ENCODE measurements at regions not wholly inside any gene's neighbourhood (a gene's known extent, or its start where the extent isn't known, plus 50 kb on each side); places are given as distances from the start of the nearest gene placed in this dataset.

GRCh38 chr5:27911216-27911615, 872.8 kb upstream of the CDH9 start:
- CTCF ChIA-PET: no interaction called here
- no peak for TF ChIP-seq USF2 (IDR thresholded peaks at IDR 0.05; ENCODE audit: borderline replicate concordance, low read depth, low read length)
- no peak for TF ChIP-seq POLR2AphosphoS5 (IDR thresholded peaks at IDR 0.05; ENCODE audit: low read depth, low read length)
- TF ChIP-seq MAX (IDR thresholded peaks at IDR 0.05; ENCODE audit: low read depth): no peak
- no peak for TF ChIP-seq YY1 (IDR thresholded peaks at IDR 0.05; ENCODE audit: low read depth)
- no peak for TF ChIP-seq EZH2phosphoT487 (IDR thresholded peaks at IDR 0.05; ENCODE audit: borderline replicate concordance, low read depth)
- TF ChIP-seq FOXM1 (IDR thresholded peaks at IDR 0.05; ENCODE audit: low read depth): no peak
- no peak for TF ChIP-seq FOXJ3 (CRISPR knock-in tag; IDR thresholded peaks at IDR 0.05)
- no peak for TF ChIP-seq RXRA (IDR thresholded peaks at IDR 0.05; ENCODE audit: borderline replicate concordance, low read depth)
- TF ChIP-seq PBX3 (IDR thresholded peaks at IDR 0.05): no peak
- no peak for TF ChIP-seq TEAD4 (IDR thresholded peaks at IDR 0.05; ENCODE audit: borderline replicate concordance, insufficient read depth)
- no peak for TF ChIP-seq CTCF (IDR thresholded peaks at IDR 0.05)
- no peak for TF ChIP-seq SIN3A (IDR thresholded peaks at IDR 0.05; ENCODE audit: borderline replicate concordance, low read depth, low read length)
- TF ChIP-seq FOSL2 (IDR thresholded peaks at IDR 0.05; ENCODE audit: borderline replicate concordance, low read depth): no peak
- H3K9me2 ChIP-seq: no peaks in the 10 kb centered on the region
- no peak overlapping the region for H3K4me3 ChIP-seq (ENCODE audit: low read depth in 2 of 2, low read length in 1 of 2)
- no peak for DNase-seq
- no peak overlapping the region for H3K4me2 ChIP-seq
- WGBS (ENCODE audit: low lambda C conversion rate): 10% methylated on average over 2 of the region's 2 CpGs
- no peaks in the 10 kb centered on the region for H4K20me1 ChIP-seq (ENCODE audit: insufficient read depth)
- H3K79me2 ChIP-seq (ENCODE audit: insufficient read depth): no peaks in the 10 kb centered on the region
- H2AFZ ChIP-seq (ENCODE audit: low read depth): no peak overlapping the region
- no peak overlapping the region for H3K9ac ChIP-seq
- no peaks in the 10 kb centered on the region for H3K27me3 ChIP-seq (ENCODE audit: insufficient read depth)
- no peaks in the 10 kb centered on the region for H3K36me3 ChIP-seq (replicated peaks in 1 of 2; ENCODE audit: control insufficient read depth in 1 of 2, insufficient read depth in 2 of 2, low read length in 1 of 2)
- no peaks in the 10 kb centered on the region for H3K4me1 ChIP-seq (ENCODE audit: control insufficient read depth in 1 of 2, insufficient read depth in 2 of 2, low read depth in 1 of 2, low read length in 1 of 2)
- no peak overlapping the region for H3K27ac ChIP-seq (ENCODE audit: low read depth in 2 of 2, low read length in 1 of 2)
- no peaks in the 10 kb centered on the region for H3F3A ChIP-seq (replicated peaks; ENCODE audit: insufficient read depth)
- POLR2A ChIA-PET: no interaction called here
- no peaks in the 10 kb centered on the region for H3K9me3 ChIP-seq

GRCh38 chr5:27908341-27908740, 870.0 kb upstream of the CDH9 start:
- Histone ChIP-seq H3K27ac (ENCODE audit: low read depth in 2 of 2, low read length in 1 of 2) (no peak overlapping the region), H3K27me3 (ENCODE audit: insufficient read depth) (no peaks in the 10 kb centered on the region), H3K9me3 (no peaks in the 10 kb centered on the region), H2AFZ (ENCODE audit: low read depth) (no peak overlapping the region), H3F3A (replicated peaks; ENCODE audit: insufficient read depth) (no peaks in the 10 kb centered on the region), H4K20me1 (ENCODE audit: insufficient read depth) (no peaks in the 10 kb centered on the region), H3K36me3 (replicated peaks in 1 of 2; ENCODE audit: control insufficient read depth in 1 of 2, insufficient read depth in 2 of 2, low read length in 1 of 2) (no peaks in the 10 kb centered on the region), H3K4me3 (ENCODE audit: low read depth in 2 of 2, low read length in 1 of 2) (no peak overlapping the region), H3K9ac (no peak overlapping the region), H3K9me2 (no peaks in the 10 kb centered on the region), H3K4me2 (no peak overlapping the region), H3K4me1 (ENCODE audit: control insufficient read depth in 1 of 2, insufficient read depth in 2 of 2, low read depth in 1 of 2, low read length in 1 of 2) (no peaks in the 10 kb centered on the region), H3K79me2 (ENCODE audit: insufficient read depth) (no peaks in the 10 kb centered on the region)
- CTCF ChIA-PET: no interaction called here
- TF ChIP-seq GABPA (IDR thresholded peaks at IDR 0.05; ENCODE audit: low read depth): no peak
- TF ChIP-seq POLR2AphosphoS5 (IDR thresholded peaks at IDR 0.05; ENCODE audit: low read depth, low read length): no peak
- no peak for TF ChIP-seq TCF12 (IDR thresholded peaks at IDR 0.05)
- DNase-seq: no peak
- 8% methylated on average over 5 of the region's 5 CpGs for WGBS (ENCODE audit: low lambda C conversion rate)
- POLR2A ChIA-PET: no interaction called here

All from SK-N-SH (cell line).